Testis (tissue), 2 donors: ENCODE measurements at regions not wholly inside any gene's neighbourhood (a gene's known extent, or its start where the extent isn't known, plus 50 kb on each side); places are given as distances from the start of the nearest gene placed in this dataset.

Experiments used
- POLR2A ChIP-seq: fragments of 450-650 bp; IDR thresholded peaks from one replicate; pipeline ENCODE4 v1.6.1; 2017; ENCODE audit warnings: antibody characterized with exemption, mild to moderate bottlenecking, moderate library complexity
- TF ChIP-seq, protein P1 (sequence below), 3 experiments: fragments of 450-650 bp in 2 of 3; fragments of 200-600 bp in 1 of 3; sonication (generic) in 1 of 3; IDR thresholded peaks; one replicate each; pipeline ENCODE4 v1.5.1; 2016 to 2019; ENCODE audit warnings: antibody characterized with exemption in 3 of 3, mild to moderate bottlenecking in 2 of 3, moderate library complexity in 1 of 3

DNA sequence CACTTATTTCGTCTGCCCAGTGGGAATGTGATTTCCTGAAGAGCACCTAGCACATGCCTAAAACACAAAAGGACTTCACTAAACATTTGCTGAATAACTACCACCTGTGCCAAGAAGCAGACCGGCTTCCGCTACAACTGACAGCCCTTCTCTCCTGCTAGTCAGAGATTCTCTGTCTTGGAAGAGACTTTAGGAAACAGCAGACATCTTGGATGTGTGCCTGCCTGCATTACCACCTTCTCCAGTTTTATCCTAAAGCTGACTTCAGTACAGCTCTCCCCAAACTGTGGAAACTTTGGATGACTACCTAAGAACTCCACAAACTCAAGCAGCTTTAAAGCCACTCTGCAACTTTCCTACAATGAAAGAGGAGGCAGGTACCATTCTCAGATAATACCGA is 116.5 kb upstream of the MAN2A1 start:
- TF ChIP-seq, protein P1, sequence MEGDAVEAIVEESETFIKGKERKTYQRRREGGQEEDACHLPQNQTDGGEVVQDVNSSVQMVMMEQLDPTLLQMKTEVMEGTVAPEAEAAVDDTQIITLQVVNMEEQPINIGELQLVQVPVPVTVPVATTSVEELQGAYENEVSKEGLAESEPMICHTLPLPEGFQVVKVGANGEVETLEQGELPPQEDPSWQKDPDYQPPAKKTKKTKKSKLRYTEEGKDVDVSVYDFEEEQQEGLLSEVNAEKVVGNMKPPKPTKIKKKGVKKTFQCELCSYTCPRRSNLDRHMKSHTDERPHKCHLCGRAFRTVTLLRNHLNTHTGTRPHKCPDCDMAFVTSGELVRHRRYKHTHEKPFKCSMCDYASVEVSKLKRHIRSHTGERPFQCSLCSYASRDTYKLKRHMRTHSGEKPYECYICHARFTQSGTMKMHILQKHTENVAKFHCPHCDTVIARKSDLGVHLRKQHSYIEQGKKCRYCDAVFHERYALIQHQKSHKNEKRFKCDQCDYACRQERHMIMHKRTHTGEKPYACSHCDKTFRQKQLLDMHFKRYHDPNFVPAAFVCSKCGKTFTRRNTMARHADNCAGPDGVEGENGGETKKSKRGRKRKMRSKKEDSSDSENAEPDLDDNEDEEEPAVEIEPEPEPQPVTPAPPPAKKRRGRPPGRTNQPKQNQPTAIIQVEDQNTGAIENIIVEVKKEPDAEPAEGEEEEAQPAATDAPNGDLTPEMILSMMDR (IDR thresholded peaks at IDR 0.05), result no peak
- TF ChIP-seq POLR2A, result no peak
